Fibroblast of the conjunctiva (primary cell): ENCODE measurements at regions not wholly inside any gene's neighbourhood (a gene's known extent, or its start where the extent isn't known, plus 50 kb on each side); places are given as distances from the start of the nearest gene placed in this dataset.
A peak's percentile ranks its signal among the peaks of the same experiment; 100 is the strongest.

Source experiments
- DNase-seq: peaks from one replicate; pipeline ENCODE4 v3.0.0-alpha.2; 2010; ENCODE audit warnings: low read depth

- no peak for DNase-seq
Measured at GRCh38 chr2:224325941-224326340, 76.0 kb downstream of the FAM124B start.

GRCh38 chr2:224324604-224325003 lies 77.3 kb downstream of the FAM124B start:
- DNase-seq = no peak

- DNase-seq = no peak
Measured at GRCh38 chr2:224320660-224321059, 81.2 kb downstream of the FAM124B start.

GRCh38 chr2:224319750-224320149 lies 82.2 kb downstream of the FAM124B start:
- DNase-seq = no peak

DNA sequence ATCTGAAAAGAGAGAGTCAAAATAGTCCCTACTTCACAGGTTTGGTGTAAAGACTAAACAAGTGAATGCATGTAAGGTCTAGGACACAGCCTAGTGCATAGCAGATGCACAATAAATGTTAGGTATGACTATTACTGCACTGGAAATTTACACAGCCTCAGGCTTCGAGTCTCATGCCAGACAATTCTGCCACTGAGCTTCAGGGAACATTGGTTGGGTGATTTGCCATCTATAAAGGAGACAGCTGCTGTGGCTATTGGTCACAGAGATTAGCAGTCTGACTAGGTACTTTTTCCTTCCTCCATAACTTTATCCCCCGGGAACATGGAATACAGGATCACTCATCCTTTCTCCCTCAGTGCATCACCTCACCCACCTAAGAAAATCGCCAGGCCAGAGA lies 89.2 kb downstream of the FAM124B start:
- DNase-seq = no peak

DNA sequence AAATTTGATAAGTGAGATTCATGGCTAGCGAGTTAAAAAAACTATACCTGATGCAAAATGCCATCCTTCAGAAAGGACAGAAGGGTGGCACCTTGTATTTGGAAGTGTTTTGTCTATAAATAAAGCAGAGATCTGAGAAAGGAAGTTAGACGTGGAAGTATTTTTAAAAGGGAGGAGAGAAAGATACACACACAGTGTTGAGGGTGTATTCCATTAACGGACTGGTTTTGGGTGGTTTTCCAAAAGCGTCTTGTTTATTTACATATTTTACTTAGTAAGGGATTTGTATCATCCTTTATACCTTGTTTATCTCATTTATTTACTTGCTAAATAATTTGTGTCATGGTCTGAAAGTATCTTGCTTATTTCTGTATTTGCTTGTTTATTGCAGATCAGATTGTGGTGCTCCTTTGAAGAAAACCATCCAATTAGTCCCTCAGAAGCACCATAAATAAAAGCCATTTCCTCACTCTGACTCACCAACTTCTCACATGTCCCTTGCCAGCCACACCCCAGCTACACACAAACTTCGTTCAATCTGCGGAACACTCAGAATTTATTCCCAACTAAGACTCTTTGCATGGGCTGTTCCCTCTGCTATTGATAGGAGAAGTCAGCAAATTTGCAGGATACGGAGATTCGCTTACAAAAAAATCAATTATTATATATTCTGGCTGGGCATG lies 90.8 kb downstream of the FAM124B start:
- no peak for DNase-seq

DNA sequence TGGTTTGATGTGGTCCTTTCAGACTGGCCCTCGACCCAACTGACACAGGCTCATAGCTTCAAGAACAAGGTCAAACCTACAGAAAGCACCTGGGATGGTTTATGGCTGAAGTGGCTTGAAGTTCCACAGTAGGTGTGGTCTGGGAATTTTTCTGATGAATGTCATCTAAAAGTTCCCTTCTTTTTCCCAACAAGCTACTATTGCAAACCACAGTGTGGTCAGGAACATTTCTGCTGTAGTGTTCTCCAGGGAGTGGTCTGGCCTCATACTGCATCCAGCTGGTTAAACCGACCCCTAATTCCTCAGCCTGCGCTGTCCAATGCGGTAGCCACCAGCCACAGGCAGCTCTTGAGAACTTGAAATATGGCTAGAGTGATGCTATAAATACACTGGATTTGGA lies 92.7 kb downstream of the FAM124B start:
- DNase-seq = no peak

- no peak for DNase-seq
Measured at GRCh38 chr2:224308272-224308911, 93.5 kb downstream of the FAM124B start.

DNA sequence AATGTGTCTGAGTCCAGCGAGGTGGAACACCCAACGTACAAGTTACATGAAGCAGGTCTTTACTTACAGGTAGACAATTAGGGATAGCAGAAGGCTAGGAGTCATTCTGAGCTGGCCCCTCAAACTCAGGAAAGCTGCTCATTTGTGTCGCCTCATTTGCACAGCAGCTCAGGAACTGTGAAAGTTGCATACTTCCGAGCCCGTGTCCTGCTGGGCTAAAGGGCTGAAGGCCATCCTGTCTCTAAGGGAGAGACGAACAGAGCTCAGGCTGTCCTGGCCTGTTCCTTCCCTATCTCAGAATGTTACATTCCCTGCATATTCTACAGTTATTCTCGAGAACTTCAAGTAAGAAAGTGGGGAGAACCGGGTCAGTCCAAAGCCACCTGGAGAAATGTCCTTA lies 99.0 kb downstream of the FAM124B start:
- no peak for DNase-seq

DNA sequence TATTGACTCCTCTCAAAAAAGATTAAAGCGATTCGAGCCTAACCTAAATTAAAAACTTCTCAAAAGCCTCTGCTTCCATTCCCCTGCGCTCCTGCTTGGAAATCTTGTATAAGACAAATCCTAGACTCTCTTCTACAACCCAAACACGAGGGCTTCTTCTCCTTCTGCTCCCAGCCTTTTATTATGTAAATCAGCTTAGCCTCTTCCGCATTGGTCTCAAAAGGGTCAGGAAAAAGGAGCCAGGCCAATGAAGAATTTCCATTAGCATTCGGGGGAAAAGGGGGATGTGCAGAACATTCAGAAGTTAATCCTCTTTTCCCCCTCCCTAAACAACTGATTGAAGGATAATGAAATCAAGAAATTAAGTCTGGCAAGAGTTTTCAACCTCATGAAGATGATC lies 107.9 kb downstream of the FAM124B start:
- no peak for DNase-seq

DNA sequence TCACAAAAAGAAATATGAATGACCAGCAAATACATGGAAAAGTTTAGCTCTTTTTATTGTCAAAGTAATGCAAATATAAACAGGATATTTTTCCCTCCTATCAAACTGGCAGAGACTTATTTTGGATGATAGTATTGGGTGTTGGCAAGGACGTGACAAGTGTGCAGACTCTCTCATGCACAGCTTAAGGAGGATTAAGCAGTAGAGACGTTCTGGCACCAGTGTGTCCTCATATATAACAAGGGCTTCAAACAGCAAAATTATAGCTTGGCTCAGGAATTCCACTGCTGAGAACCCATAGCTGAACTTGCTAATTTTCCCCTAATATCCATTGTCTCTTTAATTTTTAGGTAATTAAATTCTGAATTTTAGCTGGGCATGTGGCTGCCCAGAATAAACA lies 114.4 kb downstream of the FAM124B start:
- DNase-seq = no peak

GRCh38 chr2:224286923-224287322 lies 115.0 kb downstream of the FAM124B start:
- DNase-seq = no peak

GRCh38 chr2:224284134-224284946 lies 117.6 kb downstream of the FAM124B start:
- DNase-seq = peak; percentile 9

- DNase-seq = no peak
Measured at GRCh38 chr2:224283466-224283965, 118.4 kb downstream of the FAM124B start.

DNA sequence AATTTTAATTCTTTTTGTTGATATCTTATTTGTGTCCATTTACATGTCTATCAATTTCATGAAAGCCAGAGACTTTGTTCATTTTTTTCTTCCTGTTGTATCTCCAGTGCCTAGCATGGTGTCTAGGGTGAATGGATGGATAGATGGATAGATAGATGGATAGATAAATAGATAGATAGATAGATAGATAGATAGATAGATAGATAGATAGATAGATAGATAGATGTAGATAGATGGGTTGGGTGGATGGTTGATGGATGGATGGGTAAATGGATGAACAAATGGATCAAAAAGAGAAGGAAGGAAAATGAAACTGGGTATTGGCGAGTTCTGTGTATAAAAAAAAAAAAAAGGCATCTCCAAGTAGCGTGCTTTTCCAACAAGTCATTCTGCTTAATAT lies 120.5 kb downstream of the FAM124B start:
- DNase-seq = no peak

- DNase-seq = peak; percentile 12
Measured at GRCh38 chr2:224278531-224278930, 123.4 kb downstream of the FAM124B start.

DNA sequence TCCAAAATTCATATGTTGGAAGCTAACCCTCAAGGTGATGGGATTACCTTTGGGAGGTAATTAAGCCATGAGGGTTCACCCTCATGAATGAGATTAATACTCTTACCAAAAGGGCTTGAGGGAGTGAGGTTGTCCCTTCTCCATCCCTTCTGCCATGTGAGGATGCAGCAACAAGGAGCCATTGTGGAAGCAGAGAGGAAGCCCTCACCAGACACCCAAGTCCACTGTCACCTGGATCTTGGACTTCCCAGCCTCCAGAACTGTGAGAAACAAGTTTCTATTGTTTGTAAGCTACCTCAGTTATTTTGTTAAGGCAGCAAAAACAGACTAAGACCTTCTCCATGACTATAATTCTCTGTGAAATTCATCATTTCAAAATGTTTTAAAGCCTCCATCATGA lies 125.7 kb downstream of the FAM124B start:
- DNase-seq = no peak

DNA sequence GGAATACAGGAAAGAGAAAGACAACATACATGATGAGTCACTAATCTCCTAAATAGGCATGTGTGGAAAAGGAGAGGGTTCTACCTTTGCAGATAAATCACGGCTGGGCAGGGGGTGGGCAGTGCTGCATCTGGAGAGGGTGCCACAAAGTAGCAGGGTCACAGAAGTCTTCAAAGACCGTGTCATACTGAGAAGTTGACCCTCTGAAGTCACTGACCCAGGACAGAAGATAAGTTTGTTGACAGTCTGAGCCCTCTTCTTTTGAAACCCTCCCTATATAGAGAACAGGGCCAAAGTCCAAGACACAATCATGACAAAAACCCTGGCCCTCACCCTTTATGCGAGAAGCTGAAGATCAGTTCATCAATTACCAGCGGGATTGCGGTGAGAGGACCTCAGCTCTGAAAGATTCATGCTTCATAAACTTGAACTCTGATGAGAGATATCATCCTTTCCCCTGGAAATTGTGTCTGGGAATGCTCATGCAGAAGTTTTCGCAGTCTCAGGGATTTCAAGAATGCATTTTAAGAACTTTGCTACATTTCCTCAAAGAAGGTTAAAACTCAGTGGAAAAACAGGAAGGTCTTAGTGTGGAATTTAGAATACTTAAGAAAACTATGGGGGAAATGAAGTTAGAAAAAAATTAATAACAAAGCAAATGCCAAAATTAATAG lies 129.5 kb downstream of the FAM124B start:
- no peak for DNase-seq

GRCh38 chr2:224271617-224272236 lies 130.2 kb downstream of the FAM124B start:
- no peak for DNase-seq

GRCh38 chr2:224268441-224268840 lies 133.5 kb downstream of the FAM124B start:
- DNase-seq = peak; percentile 93

DNA sequence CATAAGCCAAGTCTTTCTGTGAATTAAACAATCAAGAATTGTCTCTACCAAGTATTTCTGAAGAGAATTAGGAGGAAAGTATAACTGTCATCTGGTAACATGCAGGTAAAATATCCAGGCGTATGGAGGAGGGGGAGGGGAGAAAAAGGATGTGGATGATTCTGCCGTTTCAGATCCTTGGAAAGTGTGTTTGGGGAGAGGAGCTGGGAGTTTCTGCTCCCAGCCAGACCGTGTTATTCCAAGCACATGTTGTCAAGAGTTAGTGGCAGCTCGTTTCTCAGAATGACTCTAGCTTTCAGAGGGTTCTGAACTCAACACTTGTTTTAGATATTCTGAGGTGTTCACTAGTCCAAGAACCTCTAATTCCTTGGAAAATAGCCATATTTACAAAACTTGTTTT lies 137.6 kb downstream of the FAM124B start:
- DNase-seq = no peak

DNA sequence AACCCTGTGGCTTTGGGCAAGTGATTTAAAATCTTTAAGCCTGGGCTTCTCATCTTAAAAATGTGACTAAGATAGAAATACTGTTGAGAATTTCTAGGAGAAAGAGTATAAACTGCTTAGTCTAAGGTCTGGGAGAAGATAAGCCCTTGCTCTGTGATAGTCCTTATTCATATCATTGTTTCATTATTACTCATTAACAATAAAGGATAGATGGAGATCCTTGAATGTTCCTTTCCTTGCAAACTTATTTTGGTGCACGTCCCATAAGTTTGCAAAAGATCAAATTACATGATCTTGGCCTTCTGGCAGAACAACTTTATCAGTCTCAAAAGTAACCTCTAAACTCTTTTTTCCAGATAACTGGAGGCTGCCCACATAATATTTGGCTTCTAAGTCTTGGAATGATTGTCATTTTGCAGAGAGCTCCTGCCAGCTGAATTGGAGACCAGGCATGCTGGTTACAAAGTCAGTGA lies 138.3 kb downstream of the FAM124B start:
- no peak for DNase-seq
